Endothelial cell of umbilical vein (primary cell): ENCODE measurements at regions not wholly inside any gene's neighbourhood (a gene's known extent, or its start where the extent isn't known, plus 50 kb on each side); places are given as distances from the start of the nearest gene placed in this dataset.

Experiments used
- BruUV-seq: library from RNA; stranded (reverse); fragments of 400-500 nt; replicated peaks from 2 replicates; lab custom pipeline; 2021; lab: Mats Ljungman, UMichigan
- CTCF ChIA-PET: fragments of 300-600, 350-600 bp; sonication (Branson Sonifier 250); formaldehyde crosslinking; loops from one replicate; lab custom pipeline; 2021; ENCODE audit warnings: antibody characterized with exemption, inconsistent platforms; lab: Charles Lee
- POLR2A ChIA-PET: fragments of 300-600, 350-600 bp; sonication (Branson Sonifier 250); formaldehyde crosslinking; loops from one replicate; lab custom pipeline; 2021; ENCODE audit warnings: antibody characterized with exemption, inconsistent platforms; lab: Charles Lee
- DNase-seq: peaks from one replicate; pipeline ENCODE4 v3.0.0-alpha.2; 2011; ENCODE audit warnings: low read depth, low spot score
- FAIRE-seq: peaks from 2 replicates; lab custom pipeline; 2011; peaks lifted over from hg19 to GRCh38; lab: Jason Lieb, UNC
- H2AFZ ChIP-seq: 2 replicates; pipeline ENCODE4 v1.6.0; 2012; ENCODE audit warnings: low read depth, low read length, control low read depth, inconsistent platforms
- H3K27ac ChIP-seq: 2 replicates; pipeline ENCODE4 v1.5.1; 2011; ENCODE audit warnings: low read depth, mild to moderate bottlenecking, control low read depth, low read length, moderate library complexity; ENCODE audit not compliant: insufficient read depth
- H3K27me3 ChIP-seq, 2 experiments: 2 replicates each; pipeline versions ENCODE4 v1.6.0 to v1.6.1; 2011; ENCODE audit warnings: low read length in 2 of 2, mixed read lengths in 1 of 2; ENCODE audit not compliant: control insufficient read depth in 2 of 2, insufficient read depth in 2 of 2
- H3K36me3 ChIP-seq, 2 experiments: 2 replicates in 1 of 2; 3 replicates in 1 of 2; pipeline ENCODE4 v1.5.1; 2011; ENCODE audit warnings: low read length in 2 of 2, mild to moderate bottlenecking in 1 of 2, moderate library complexity in 1 of 2; ENCODE audit not compliant: control insufficient read depth in 2 of 2, insufficient read depth in 2 of 2; ENCODE audit errors: extremely low read depth in 1 of 2
- H3K4me1 ChIP-seq: 3 replicates; pipeline ENCODE4 v1.5.1; 2011; ENCODE audit warnings: mild to moderate bottlenecking, low read length; ENCODE audit not compliant: control insufficient read depth, insufficient read depth; ENCODE audit errors: extremely low read depth
- H3K4me2 ChIP-seq: 2 replicates; pipeline ENCODE4 v1.6.1; 2011; ENCODE audit warnings: low read length, control low read depth, mixed read lengths; ENCODE audit not compliant: insufficient read depth
- H3K4me3 ChIP-seq, 3 experiments: fragments of 200-600 bp in 1 of 3; sonication (generic), shearing (Covaris generic) in 1 of 3; replicated peaks in 1 of 3; 2 replicates each; pipeline ENCODE4 v1.5.1; 2011 to 2016; ENCODE audit warnings: control low read depth in 3 of 3, low read length in 3 of 3, mild to moderate bottlenecking in 2 of 3, inconsistent platforms in 1 of 3, low read depth in 1 of 3, moderate library complexity in 1 of 3; ENCODE audit not compliant: insufficient read depth in 1 of 3
- H3K79me2 ChIP-seq: 2 replicates; pipeline ENCODE4 v1.6.0; 2012; ENCODE audit warnings: low read length, inconsistent platforms; ENCODE audit not compliant: control insufficient read depth, insufficient read depth
- H3K9ac ChIP-seq: replicated peaks from 2 replicates; pipeline ENCODE3; 2011; ENCODE audit warnings: low read length, control low read depth; ENCODE audit not compliant: insufficient read depth; ENCODE audit errors: extremely low read depth
- H3K9me1 ChIP-seq: replicated peaks from 3 replicates; pipeline ENCODE4 v1.6.0; 2011; ENCODE audit warnings: mild to moderate bottlenecking, low read length; ENCODE audit not compliant: control insufficient read depth, insufficient read depth; ENCODE audit errors: extremely low read depth
- H3K9me3 ChIP-seq: replicated peaks from 2 replicates; pipeline ENCODE4 v1.5.1; 2012; ENCODE audit warnings: low read length, inconsistent platforms; ENCODE audit not compliant: control insufficient read depth, insufficient read depth
- H4K20me1 ChIP-seq: replicated peaks from 2 replicates; pipeline ENCODE3; 2011; ENCODE audit warnings: mild to moderate bottlenecking, low read length; ENCODE audit not compliant: control insufficient read depth, insufficient read depth; ENCODE audit errors: extremely low read depth
- EZH2 ChIP-seq: IDR thresholded peaks from 2 replicates; pipeline ENCODE4 v1.6.1; 2012; ENCODE audit warnings: borderline replicate concordance, low read depth, mild to moderate bottlenecking, moderate library complexity, low read length, inconsistent platforms; ENCODE audit not compliant: severe bottlenecking
- FOS ChIP-seq: IDR thresholded peaks from 2 replicates; pipeline ENCODE4 v1.6.1; 2011; ENCODE audit warnings: mild to moderate bottlenecking, low read length, moderate library complexity, borderline replicate concordance; ENCODE audit not compliant: insufficient read depth
- GATA2 ChIP-seq: IDR thresholded peaks from 2 replicates; pipeline ENCODE4 v1.7.0; 2011; ENCODE audit warnings: low read depth, mild to moderate bottlenecking, moderate library complexity, mixed read lengths, low read length; ENCODE audit not compliant: insufficient read length, insufficient read depth
- JUN ChIP-seq: IDR thresholded peaks from 2 replicates; pipeline ENCODE4 v1.6.1; 2011; ENCODE audit warnings: borderline replicate concordance, low read depth; ENCODE audit not compliant: insufficient read length, insufficient read depth
- MYC ChIP-seq: IDR thresholded peaks from one replicate; pipeline ENCODE4 v1.6.1; 2011; ENCODE audit warnings: mild to moderate bottlenecking, low read depth, low read length
- POLR2A ChIP-seq: IDR thresholded peaks from 2 replicates; pipeline ENCODE4 v1.6.1; 2012; ENCODE audit warnings: low read depth, mild to moderate bottlenecking, control low read depth, low read length
- POLR2AphosphoS5 ChIP-seq: IDR thresholded peaks from 2 replicates; pipeline ENCODE4 v1.6.1; 2012; ENCODE audit warnings: low read depth, mild to moderate bottlenecking, control low read depth, low read length, moderate library complexity; ENCODE audit not compliant: insufficient read depth
- dilution Hi-C: fragments of 300-500 bp; cut with MboI; formaldehyde crosslinking; loops from one replicate; pipeline ENCODE4 v1.15.0; 2019; ENCODE audit warnings: low sequenced_read_pairs; ENCODE audit not compliant: extremely low pct_ligation_motif_present
- intact Hi-C: fragments of 100-400 bp; cut with micrococcal nuclease; formaldehyde crosslinking; loops from one replicate; pipeline ENCODE4 v1.10.0; 2022
- TF ChIP-seq, protein P1 (sequence below): IDR thresholded peaks from 2 replicates; pipeline ENCODE4 v1.6.1; 2011; ENCODE audit not compliant: insufficient read depth, insufficient read length
- TF ChIP-seq, protein P2 (sequence below), 2 donors: IDR thresholded peaks; 1 replicate in 1 of 2; 2 replicates in 1 of 2; pipeline ENCODE4 v1.5.1; 2011; ENCODE audit warnings: low read length in 2 of 2, mild to moderate bottlenecking in 2 of 2, moderate library complexity in 2 of 2, control low read depth in 1 of 2, inconsistent platforms in 1 of 2, low read depth in 1 of 2; ENCODE audit not compliant: insufficient read depth in 1 of 2; ENCODE audit errors: extremely low read depth in 1 of 2

DNA sequence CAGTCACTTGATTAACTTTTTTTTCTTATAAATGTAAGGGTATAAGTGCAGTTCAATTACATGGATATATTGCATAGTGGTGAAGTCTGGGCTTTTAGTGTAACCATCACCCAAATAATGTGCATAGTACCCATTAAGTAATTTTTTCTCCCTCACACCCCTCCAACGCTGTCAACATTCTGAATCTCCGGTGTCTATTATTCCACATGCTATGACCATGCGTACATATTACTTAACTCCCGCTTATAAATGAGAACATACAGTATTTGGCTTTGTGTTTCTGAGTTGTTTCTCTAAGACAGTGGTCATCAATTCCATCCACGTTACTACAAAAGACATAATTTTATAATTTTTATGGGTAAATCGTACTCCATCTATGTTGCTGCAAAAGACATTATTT lies 1191.1 kb downstream of the NCAM2 start:
- ChIA-PET POLR2A (no interaction called here), CTCF (no interaction called here)
- peaks cover 4% of the 10 kb centered on the region for H3K9me3 ChIP-seq
- no peak for FAIRE-seq
- no peaks in the 10 kb centered on the region for H3K36me3 ChIP-seq
- H3K4me1 ChIP-seq = no peaks in the 10 kb centered on the region
- dilution Hi-C loops = no loop called here
- no peak overlapping the region for H2AFZ ChIP-seq
- H3K79me2 ChIP-seq = no peaks in the 10 kb centered on the region
- no peak overlapping the region for H3K27ac ChIP-seq
- no peak overlapping the region for H3K4me3 ChIP-seq
- no peak overlapping the region for H3K4me2 ChIP-seq
- no peaks in the 10 kb centered on the region for H3K27me3 ChIP-seq
- no peak overlapping the region for H3K9ac ChIP-seq
- BruUV-seq = no TSS peak
- H3K9me1 ChIP-seq = no peaks in the 10 kb centered on the region
- no peak for DNase-seq
- no peaks in the 10 kb centered on the region for H4K20me1 ChIP-seq
- TF ChIP-seq POLR2AphosphoS5 = no peak
- TF ChIP-seq POLR2A = no peak
- no peak for TF ChIP-seq GATA2
- TF ChIP-seq EZH2 = no peak
- TF ChIP-seq MYC = no peak
- intact Hi-C loops = no loop called here

DNA sequence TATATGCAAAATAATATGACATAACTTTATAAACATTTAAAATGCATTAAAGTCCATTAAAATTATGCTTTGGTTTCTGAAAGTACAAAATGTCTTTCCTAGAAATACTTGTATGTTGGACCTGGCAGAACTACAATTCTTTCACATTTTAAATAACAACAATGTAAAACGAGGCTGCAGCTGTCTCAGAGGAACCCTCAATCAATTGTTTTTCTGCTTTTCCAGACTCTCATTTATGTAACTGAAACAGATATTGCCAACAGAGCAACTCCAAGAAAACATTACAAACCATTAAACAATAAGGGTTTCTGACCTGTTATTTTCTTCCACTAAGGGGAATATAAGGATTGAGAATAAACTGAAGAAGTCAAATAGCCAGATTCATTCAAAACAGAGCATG lies 1193.4 kb downstream of the NCAM2 start:
- BruUV-seq = no TSS peak
- no peak for DNase-seq
- H3K4me3 ChIP-seq = no peak overlapping the region
- dilution Hi-C loops = no loop called here
- H3K9me3 ChIP-seq = peaks cover 2% of the 10 kb centered on the region
- H3K27ac ChIP-seq = no peak overlapping the region
- ChIA-PET POLR2A (no interaction called here), CTCF (no interaction called here)
- no peaks in the 10 kb centered on the region for H4K20me1 ChIP-seq
- no peaks in the 10 kb centered on the region for H3K27me3 ChIP-seq
- H3K4me1 ChIP-seq = no peaks in the 10 kb centered on the region
- H2AFZ ChIP-seq = no peak overlapping the region
- H3K9ac ChIP-seq = no peak overlapping the region
- no peaks in the 10 kb centered on the region for H3K9me1 ChIP-seq
- no peaks in the 10 kb centered on the region for H3K79me2 ChIP-seq
- H3K4me2 ChIP-seq = no peak overlapping the region
- intact Hi-C loops = no loop called here
- TF ChIP-seq POLR2A (no peak), POLR2AphosphoS5 (no peak), MYC (no peak), JUN (no peak), FOS (no peak), GATA2 (no peak), EZH2 (no peak)
- TF ChIP-seq, protein P1, sequence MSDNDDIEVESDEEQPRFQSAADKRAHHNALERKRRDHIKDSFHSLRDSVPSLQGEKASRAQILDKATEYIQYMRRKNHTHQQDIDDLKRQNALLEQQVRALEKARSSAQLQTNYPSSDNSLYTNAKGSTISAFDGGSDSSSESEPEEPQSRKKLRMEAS = no peak
- TF ChIP-seq, protein P2, sequence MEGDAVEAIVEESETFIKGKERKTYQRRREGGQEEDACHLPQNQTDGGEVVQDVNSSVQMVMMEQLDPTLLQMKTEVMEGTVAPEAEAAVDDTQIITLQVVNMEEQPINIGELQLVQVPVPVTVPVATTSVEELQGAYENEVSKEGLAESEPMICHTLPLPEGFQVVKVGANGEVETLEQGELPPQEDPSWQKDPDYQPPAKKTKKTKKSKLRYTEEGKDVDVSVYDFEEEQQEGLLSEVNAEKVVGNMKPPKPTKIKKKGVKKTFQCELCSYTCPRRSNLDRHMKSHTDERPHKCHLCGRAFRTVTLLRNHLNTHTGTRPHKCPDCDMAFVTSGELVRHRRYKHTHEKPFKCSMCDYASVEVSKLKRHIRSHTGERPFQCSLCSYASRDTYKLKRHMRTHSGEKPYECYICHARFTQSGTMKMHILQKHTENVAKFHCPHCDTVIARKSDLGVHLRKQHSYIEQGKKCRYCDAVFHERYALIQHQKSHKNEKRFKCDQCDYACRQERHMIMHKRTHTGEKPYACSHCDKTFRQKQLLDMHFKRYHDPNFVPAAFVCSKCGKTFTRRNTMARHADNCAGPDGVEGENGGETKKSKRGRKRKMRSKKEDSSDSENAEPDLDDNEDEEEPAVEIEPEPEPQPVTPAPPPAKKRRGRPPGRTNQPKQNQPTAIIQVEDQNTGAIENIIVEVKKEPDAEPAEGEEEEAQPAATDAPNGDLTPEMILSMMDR (IDR thresholded peaks at IDR 0.05; ENCODE audit: extremely low read depth in 1 of 2, insufficient read depth in 1 of 2, low read depth in 1 of 2, low read length in 2 of 2) = no peak
- FAIRE-seq = no peak
- H3K36me3 ChIP-seq = no peaks in the 10 kb centered on the region
